ENCODE measurements at regions not wholly inside any gene's neighbourhood (a gene's known extent, or its start where the extent isn't known, plus 50 kb on each side); places are given as distances from the start of the nearest gene placed in this dataset.
A peak's percentile ranks its signal among the peaks of the same experiment; 100 is the strongest.
"Not testable (repeated sequence)": the region's sequence is repeated elsewhere in the genome, so short reads cannot be mapped to it uniquely, and the experiment has no call there.

- Histone ChIP-seq H3K27me3 (ENCODE audit: insufficient read depth, insufficient read length) (peaks cover 7% of the 10 kb centered on the region), H3K36me3 (ENCODE audit: insufficient read depth, insufficient read length, low read length) (no peaks in the 10 kb centered on the region), H3K9me3 (ENCODE audit: insufficient read depth, low read length) (peaks cover 2% of the 10 kb centered on the region; the same call in 1 of the 2 replicates), H3K4me1 (ENCODE audit: insufficient read depth, insufficient read length) (peaks cover 7% of the 10 kb centered on the region), H3K9ac (ENCODE audit: insufficient read length, low read depth) (peak overlapping the region; percentile 62), H3K4me3 (ENCODE audit: insufficient read length, low read depth) (peak overlapping the region; percentile 22)
- no peak for TF ChIP-seq YY1 (IDR thresholded peaks at IDR 0.05; ENCODE audit: insufficient read depth, insufficient read length)
- TF ChIP-seq SUZ12 (IDR thresholded peaks at IDR 0.05; ENCODE audit: extremely low read depth, insufficient read depth, insufficient read length), result no peak
- TF ChIP-seq ZNF274 (IDR thresholded peaks at IDR 0.05; ENCODE audit: low read depth, low read length), result no peak
- peak; percentile 87 for DNase-seq (ENCODE audit: low read depth, low spot score)
Observed at GRCh38 chr15:89017370-89018066, 70.7 kb upstream of the ABHD2 start.

GRCh38 chr15:89018207-89018606 is 70.0 kb upstream of the ABHD2 start:
- Histone ChIP-seq H3K27me3 (ENCODE audit: insufficient read depth, insufficient read length) (peaks cover 7% of the 10 kb centered on the region), H3K4me3 (ENCODE audit: insufficient read length, low read depth) (no peak overlapping the region), H3K9ac (ENCODE audit: insufficient read length, low read depth) (no peak overlapping the region), H3K36me3 (ENCODE audit: insufficient read depth, insufficient read length, low read length) (no peaks in the 10 kb centered on the region), H3K4me1 (ENCODE audit: insufficient read depth, insufficient read length) (peaks cover 9% of the 10 kb centered on the region), H3K9me3 (ENCODE audit: insufficient read depth, low read length) (no peaks in the 10 kb centered on the region; the same call in 1 of the 2 replicates)
- TF ChIP-seq ZNF274 (IDR thresholded peaks at IDR 0.05; ENCODE audit: low read depth, low read length), result no peak
- TF ChIP-seq YY1 (IDR thresholded peaks at IDR 0.05; ENCODE audit: insufficient read depth, insufficient read length), result no peak
- TF ChIP-seq SUZ12 (IDR thresholded peaks at IDR 0.05; ENCODE audit: extremely low read depth, insufficient read depth, insufficient read length), result no peak
- no peak for DNase-seq (ENCODE audit: low read depth, low spot score)

GRCh38 chr15:89019436-89019835 is 68.8 kb upstream of the ABHD2 start:
- peaks cover 7% of the 10 kb centered on the region for H3K27me3 ChIP-seq (ENCODE audit: insufficient read depth, insufficient read length)
- DNase-seq (ENCODE audit: low read depth, low spot score), result no peak
- H3K9ac ChIP-seq (ENCODE audit: insufficient read length, low read depth), result no peak overlapping the region
- no peak for TF ChIP-seq YY1 (IDR thresholded peaks at IDR 0.05; ENCODE audit: insufficient read depth, insufficient read length)
- TF ChIP-seq ZNF274 (IDR thresholded peaks at IDR 0.05; ENCODE audit: low read depth, low read length), result no peak
- H3K9me3 ChIP-seq (ENCODE audit: insufficient read depth, low read length), result no peaks in the 10 kb centered on the region; the same call in 1 of the 2 replicates
- no peak overlapping the region for H3K4me3 ChIP-seq (ENCODE audit: insufficient read length, low read depth)
- H3K36me3 ChIP-seq (ENCODE audit: insufficient read depth, insufficient read length, low read length), result no peaks in the 10 kb centered on the region
- H3K4me1 ChIP-seq (ENCODE audit: insufficient read depth, insufficient read length), result peaks cover 9% of the 10 kb centered on the region

- H3K4me3 ChIP-seq (ENCODE audit: insufficient read length, low read depth), result no peak overlapping the region
- H3K27me3 ChIP-seq (ENCODE audit: insufficient read depth, insufficient read length), result peaks cover 7% of the 10 kb centered on the region
- no peak for TF ChIP-seq SUZ12 (IDR thresholded peaks at IDR 0.05; ENCODE audit: extremely low read depth, insufficient read depth, insufficient read length)
- no peak for TF ChIP-seq YY1 (IDR thresholded peaks at IDR 0.05; ENCODE audit: insufficient read depth, insufficient read length)
- TF ChIP-seq ZNF274 (IDR thresholded peaks at IDR 0.05; ENCODE audit: low read depth, low read length), result no peak
- H3K36me3 ChIP-seq (ENCODE audit: insufficient read depth, insufficient read length, low read length), result no peaks in the 10 kb centered on the region
- no peak for DNase-seq (ENCODE audit: low read depth, low spot score)
- peaks cover 9% of the 10 kb centered on the region for H3K4me1 ChIP-seq (ENCODE audit: insufficient read depth, insufficient read length)
- no peak overlapping the region for H3K9ac ChIP-seq (ENCODE audit: insufficient read length, low read depth)
- H3K9me3 ChIP-seq (ENCODE audit: insufficient read depth, low read length), result peaks cover 4% of the 10 kb centered on the region; the same call in 1 of the 2 replicates
Observed at GRCh38 chr15:89021224-89021623, 67.0 kb upstream of the ABHD2 start.

GRCh38 chr15:89021886-89022285 is 66.4 kb upstream of the ABHD2 start:
- H3K9ac ChIP-seq (ENCODE audit: insufficient read length, low read depth); H3K9me3 ChIP-seq (ENCODE audit: insufficient read depth, low read length); H3K4me1 ChIP-seq (ENCODE audit: insufficient read depth, insufficient read length); H3K36me3 ChIP-seq (ENCODE audit: insufficient read depth, insufficient read length, low read length); H3K4me3 ChIP-seq (ENCODE audit: insufficient read length, low read depth); DNase-seq (ENCODE audit: low read depth, low spot score); H3K27me3 ChIP-seq (ENCODE audit: insufficient read depth, insufficient read length): not testable (repeated sequence)

- no peak for DNase-seq (ENCODE audit: low read depth, low spot score)
- Histone ChIP-seq H3K9ac (ENCODE audit: insufficient read length, low read depth) (no peak overlapping the region), H3K9me3 (ENCODE audit: insufficient read depth, low read length) (peaks cover 4% of the 10 kb centered on the region; the same call in 1 of the 2 replicates), H3K4me1 (ENCODE audit: insufficient read depth, insufficient read length) (peaks cover 2% of the 10 kb centered on the region), H3K4me3 (ENCODE audit: insufficient read length, low read depth) (no peak overlapping the region), H3K36me3 (ENCODE audit: insufficient read depth, insufficient read length, low read length) (no peaks in the 10 kb centered on the region), H3K27me3 (ENCODE audit: insufficient read depth, insufficient read length) (no peaks in the 10 kb centered on the region)
- no peak for TF ChIP-seq SUZ12 (IDR thresholded peaks at IDR 0.05; ENCODE audit: extremely low read depth, insufficient read depth, insufficient read length)
- no peak for TF ChIP-seq YY1 (IDR thresholded peaks at IDR 0.05; ENCODE audit: insufficient read depth, insufficient read length)
- no peak for TF ChIP-seq ZNF274 (IDR thresholded peaks at IDR 0.05; ENCODE audit: low read depth, low read length)
Observed at GRCh38 chr15:89023311-89023961, 64.8 kb upstream of the ABHD2 start.

GRCh38 chr15:89024418-89024817 is 63.8 kb upstream of the ABHD2 start:
- Histone ChIP-seq H3K36me3 (ENCODE audit: insufficient read depth, insufficient read length, low read length) (no peaks in the 10 kb centered on the region), H3K4me1 (ENCODE audit: insufficient read depth, insufficient read length) (peaks cover 2% of the 10 kb centered on the region), H3K4me3 (ENCODE audit: insufficient read length, low read depth) (no peak overlapping the region), H3K27me3 (ENCODE audit: insufficient read depth, insufficient read length) (no peaks in the 10 kb centered on the region), H3K9ac (ENCODE audit: insufficient read length, low read depth) (no peak overlapping the region), H3K9me3 (ENCODE audit: insufficient read depth, low read length) (peaks cover 4% of the 10 kb centered on the region; the same call in 1 of the 2 replicates)
- no peak for DNase-seq (ENCODE audit: low read depth, low spot score)
- TF ChIP-seq ZNF274 (IDR thresholded peaks at IDR 0.05; ENCODE audit: low read depth, low read length) (no peak), YY1 (IDR thresholded peaks at IDR 0.05; ENCODE audit: insufficient read depth, insufficient read length) (no peak), SUZ12 (IDR thresholded peaks at IDR 0.05; ENCODE audit: extremely low read depth, insufficient read depth, insufficient read length) (no peak)
